ENCODE measurements at regions not wholly inside any gene's neighbourhood (a gene's known extent, or its start where the extent isn't known, plus 50 kb on each side); places are given as distances from the start of the nearest gene placed in this dataset.
"Not testable (repeated sequence)": the region's sequence is repeated elsewhere in the genome, so short reads cannot be mapped to it uniquely, and the experiment has no call there.

DNA sequence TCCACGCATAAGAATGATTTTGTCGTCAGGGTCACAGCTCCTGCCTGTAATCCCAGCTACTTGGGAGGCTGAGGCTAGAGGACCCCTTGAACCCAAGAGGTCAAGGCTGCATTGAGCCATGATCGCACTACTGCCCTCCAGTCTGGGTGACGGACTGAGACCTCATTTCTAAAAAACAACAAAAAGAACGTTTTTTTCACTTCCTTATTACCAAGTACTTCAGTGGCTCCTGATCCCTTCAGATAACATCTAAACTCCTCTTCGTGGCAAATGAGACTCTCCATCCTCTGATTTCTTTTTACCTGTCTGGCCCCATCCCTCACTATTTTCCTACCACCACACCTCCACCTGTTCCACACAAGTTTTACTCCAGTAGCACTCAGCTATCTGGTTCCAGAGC is 105.4 kb upstream of the TLK1 start:
- no peak for DNase-seq (ENCODE audit: extremely low read depth, low read depth)

GRCh38 chr2:171261529-171261928 is 100.8 kb upstream of the TLK1 start:
- DNase-seq (ENCODE audit: extremely low read depth, low read depth), result not testable (repeated sequence)

- no peak for DNase-seq (ENCODE audit: extremely low read depth, low read depth)
Observed at GRCh38 chr2:171260471-171261424, 100.1 kb upstream of the TLK1 start.

DNA sequence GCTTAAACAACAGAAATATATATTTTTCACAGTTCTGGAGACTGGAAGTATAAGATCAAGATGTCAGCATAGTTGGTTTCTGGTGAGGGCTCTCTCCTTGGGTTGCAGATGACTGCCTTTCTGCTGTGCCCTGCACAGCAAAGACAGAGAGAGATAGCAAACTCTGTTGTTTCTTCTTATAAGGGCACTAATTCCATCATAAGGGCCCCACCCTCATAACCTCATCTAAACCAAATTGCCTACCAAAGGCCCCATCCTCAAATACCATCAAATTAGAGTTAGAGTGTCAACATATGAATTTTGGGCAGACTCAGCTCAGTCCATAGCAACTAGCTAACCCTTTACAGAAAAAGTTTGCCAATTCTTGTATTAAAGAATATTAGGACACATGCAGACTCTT is 94.0 kb upstream of the TLK1 start:
- no peak for DNase-seq (ENCODE audit: extremely low read depth, low read depth)

- DNase-seq (ENCODE audit: extremely low read depth, low read depth), result no peak
Observed at GRCh38 chr2:171253900-171254650, 93.4 kb upstream of the TLK1 start.

DNA sequence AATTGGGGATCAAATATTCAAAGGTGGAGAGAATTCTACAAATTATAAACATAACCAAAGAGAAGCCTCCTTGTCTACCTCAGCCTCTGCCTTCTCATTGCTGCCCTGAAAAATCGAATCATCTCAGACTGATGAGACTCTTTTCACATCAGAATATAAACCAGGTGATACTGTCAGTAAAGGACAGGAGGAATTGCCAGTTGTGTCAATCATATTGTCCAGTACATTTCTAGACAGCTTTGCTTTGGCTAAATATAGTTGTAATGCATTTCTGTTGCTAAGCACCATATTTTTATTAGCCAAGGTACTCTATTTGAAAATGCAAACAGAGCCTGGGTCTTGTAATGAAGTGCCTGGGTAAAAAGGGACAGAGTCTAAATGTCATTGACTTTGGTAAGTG is 92.6 kb upstream of the TLK1 start:
- no peak for DNase-seq (ENCODE audit: extremely low read depth, low read depth)

- DNase-seq (ENCODE audit: extremely low read depth, low read depth), result no peak
Observed at GRCh38 chr2:171249689-171250088, 89.0 kb upstream of the TLK1 start.

DNA sequence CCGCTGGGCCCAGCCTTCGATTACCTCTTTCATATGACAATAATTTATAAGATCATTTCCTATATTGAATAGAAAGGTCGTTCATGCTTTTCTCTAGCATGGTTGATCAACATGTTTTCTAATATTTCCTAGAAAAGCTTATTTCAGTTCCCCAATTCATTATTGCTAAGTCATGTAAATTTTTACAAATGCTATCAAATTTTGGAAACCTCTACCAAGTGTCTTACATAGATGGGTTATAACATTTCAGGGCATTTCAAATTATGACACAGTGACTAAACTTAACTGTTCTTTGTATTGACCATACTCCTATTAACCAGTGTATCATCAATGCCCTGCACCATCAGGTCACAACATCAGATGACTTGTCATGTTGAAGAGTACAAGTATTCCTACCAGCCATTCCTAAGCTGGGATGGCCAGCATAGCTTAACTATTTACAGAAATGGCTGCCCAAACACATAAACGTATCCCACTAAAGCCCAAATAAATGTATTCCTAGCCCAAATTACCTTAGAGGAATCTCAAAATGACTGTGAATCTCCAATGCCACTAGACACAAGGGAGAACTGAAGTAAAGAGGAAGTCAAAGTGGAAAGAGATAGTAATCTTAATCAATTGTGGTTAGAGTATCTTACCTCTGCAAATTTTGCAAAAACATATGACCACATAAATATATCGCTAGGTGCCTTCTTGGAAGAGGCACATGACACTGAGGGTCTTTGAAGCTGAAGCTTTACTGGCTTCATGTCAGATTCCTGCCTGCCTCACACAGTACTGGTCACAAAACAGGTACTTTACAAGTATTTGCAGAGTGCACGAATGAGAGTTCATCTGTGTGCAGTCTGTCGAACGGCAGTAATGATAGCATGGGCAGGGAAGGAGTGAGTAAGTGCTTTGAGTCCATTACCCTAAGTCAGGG is 87.3 kb upstream of the TLK1 start:
- no peak for DNase-seq (ENCODE audit: extremely low read depth, low read depth)

DNA sequence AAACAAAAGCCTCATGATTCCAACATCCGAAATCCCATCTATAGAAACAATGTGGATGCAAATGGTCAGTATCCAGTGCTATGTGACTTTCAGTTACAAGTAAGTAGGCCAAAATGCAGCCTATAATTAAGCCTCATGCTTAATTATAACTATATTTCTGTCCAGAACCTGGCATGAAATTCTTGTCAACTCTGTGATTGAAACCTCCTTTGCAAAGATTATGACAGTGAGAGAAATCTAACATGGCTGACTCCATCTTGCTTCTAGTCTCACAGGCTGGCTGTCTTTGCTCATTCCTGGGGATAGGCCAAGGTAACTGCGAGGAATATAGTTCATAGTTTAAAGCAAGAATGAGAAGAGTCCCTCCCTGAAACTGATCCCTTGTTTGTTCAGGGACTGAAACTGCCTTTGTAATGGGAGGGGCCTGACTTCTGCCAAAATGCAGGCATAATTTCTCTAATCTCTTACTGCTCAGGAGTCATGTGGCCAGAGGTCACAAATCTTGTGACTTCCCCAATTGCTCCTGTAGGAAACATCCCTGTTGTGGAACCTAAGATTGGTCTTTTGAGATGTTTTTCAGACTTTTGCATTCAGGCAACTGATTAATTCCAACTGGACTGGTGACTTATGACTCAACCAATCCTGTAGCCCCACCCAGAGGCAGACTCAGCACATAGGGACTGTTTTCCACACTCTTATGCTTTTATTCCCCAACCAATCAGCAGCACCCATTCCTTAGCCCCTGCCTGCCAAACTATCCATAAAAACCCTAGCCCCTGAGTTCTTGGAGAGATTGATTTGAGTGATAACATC is 84.5 kb upstream of the TLK1 start:
- no peak for DNase-seq (ENCODE audit: extremely low read depth, low read depth)

DNA sequence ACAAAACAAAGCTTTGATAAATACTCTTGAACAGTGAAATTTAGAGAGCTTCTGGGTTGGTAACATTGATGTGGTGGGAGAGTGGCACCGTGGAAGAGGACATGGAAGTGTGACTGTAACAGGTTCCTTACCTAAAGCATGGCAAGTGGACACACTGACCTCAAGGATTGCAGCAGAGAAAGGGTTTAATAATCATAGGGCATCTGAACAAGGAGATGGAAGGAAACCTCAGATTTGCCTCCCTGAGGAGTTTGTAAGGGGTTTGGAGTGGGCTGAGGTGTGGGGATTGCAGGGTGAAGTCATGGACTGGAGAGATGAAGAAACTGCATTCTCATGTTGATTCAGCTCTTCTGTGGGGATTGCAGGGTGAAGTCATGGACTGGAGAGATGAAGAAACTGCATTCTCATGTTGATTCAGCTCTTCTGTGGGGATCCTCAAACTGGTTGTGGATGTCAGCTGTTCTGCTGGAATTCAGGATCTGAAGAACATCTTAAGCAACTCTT is 83.8 kb upstream of the TLK1 start:
- peak; percentile 38 for DNase-seq (ENCODE audit: extremely low read depth, low read depth)

DNA sequence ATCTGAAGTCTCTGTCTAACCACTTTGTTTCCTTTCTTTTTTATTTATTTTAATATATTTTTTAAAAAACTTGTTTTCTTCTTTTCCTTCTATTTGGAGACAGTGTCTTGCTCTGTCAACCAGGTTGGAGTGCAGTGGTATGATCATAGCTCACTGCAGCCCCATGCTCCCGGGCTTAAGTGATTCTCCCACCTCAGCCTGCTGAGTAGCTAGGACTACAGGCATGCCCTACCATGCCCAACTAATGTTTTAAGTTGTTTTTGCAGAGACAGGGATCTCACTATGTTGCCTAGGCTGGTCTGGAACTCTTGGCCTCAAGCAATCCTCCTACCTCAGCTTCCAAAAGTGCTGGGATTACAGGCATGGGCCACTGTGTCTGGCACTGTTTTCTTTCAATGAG is 81.1 kb upstream of the TLK1 start:
- no peak for DNase-seq (ENCODE audit: extremely low read depth, low read depth)

- no peak for DNase-seq (ENCODE audit: extremely low read depth, low read depth)
Observed at GRCh38 chr2:171238946-171239345, 78.3 kb upstream of the TLK1 start.

GRCh38 chr2:171237751-171238505 is 77.2 kb upstream of the TLK1 start:
- no peak for DNase-seq (ENCODE audit: extremely low read depth, low read depth)

DNA sequence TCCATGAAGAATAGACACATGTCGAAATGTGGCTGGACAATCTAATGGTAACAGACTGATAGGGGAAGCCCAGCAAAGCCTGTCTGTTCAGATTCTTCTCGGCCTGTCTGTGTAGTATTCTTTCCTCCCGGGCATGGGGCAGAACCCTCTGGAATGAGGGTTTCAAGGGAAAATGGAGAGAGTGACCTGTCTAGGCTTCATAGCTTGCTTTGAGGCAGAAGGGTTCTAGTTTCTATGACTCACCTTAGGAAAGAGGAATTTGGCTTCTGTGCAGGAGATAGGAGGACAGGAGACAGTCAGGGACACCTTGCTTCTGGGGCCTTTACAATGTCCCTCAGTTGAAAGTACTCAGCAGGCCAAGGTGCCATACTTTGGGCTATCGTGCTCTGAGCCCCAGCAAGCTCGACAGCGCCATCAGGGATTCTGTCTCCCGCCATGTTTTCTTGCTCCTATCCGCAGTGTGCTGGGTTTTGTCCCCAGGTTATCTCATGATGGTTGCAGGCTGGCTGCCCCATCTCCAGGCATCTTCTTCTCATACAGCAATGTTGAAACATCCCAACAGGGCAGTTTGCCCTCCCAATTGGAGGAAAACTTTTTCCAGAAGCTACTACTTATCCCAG is 74.7 kb upstream of the TLK1 start:
- DNase-seq (ENCODE audit: extremely low read depth, low read depth), result no peak

GRCh38 chr2:171230176-171230575 is 69.5 kb upstream of the TLK1 start:
- DNase-seq (ENCODE audit: extremely low read depth, low read depth), result no peak

DNA sequence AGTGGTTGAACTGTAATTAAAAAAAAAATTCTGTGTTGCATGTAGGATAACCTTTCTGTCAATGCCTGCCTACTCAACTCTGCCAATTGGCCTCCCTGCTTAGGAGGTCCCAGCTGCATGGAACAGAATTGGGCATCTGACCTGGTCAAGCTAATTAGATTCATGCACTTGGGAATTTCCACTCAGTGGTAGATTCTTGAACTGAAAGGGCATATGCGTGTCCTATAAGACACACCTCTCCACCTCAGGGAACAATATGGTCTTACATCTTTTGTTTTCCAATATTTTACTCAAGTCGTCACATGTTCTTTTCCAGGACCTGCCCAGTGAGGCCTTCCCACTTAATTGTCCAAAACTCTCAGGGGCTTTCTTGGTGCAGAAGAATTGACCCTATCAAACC is 68.1 kb upstream of the TLK1 start:
- no peak for DNase-seq (ENCODE audit: extremely low read depth, low read depth)

GRCh38 chr2:171227066-171227782 is 66.5 kb upstream of the TLK1 start:
- no peak for DNase-seq (ENCODE audit: extremely low read depth, low read depth)

DNA sequence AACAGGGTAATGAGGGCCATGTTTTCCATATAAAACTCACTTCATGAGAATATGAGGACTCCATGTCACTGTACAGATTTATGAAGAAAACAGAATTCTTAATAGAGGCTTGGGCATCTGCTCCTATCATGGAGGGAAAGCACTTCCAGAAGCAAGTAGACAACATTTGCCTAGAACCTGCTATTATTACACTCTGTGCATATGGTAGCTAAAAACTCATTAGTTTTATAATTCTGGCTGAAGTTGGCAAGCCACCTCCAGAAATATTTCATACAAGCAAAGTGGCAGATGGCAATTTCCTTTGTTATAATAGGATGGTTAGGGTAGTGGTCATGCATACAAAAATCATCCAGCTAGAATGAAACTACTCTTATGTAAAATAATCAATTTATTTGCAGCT is 65.8 kb upstream of the TLK1 start:
- DNase-seq (ENCODE audit: extremely low read depth, low read depth), result no peak

Data from NCI-H460 (cell line).